ENCODE measurements at regions not wholly inside any gene's neighbourhood (a gene's known extent, or its start where the extent isn't known, plus 50 kb on each side); places are given as distances from the start of the nearest gene placed in this dataset.

GRCh38 chr3:45302470-45302869 lies 76.4 kb upstream of the TMEM158 start:
- DNase-seq, result no peak
- ATAC-seq, result no peak
- Histone ChIP-seq H3K4me3 (no peak overlapping the region), H3K36me3 (no peaks in the 10 kb centered on the region), H3K27me3 (peaks cover 0 to 3% (median 0%) of the 10 kb centered on the region in 4 donors), H3K4me1 (no peaks in the 10 kb centered on the region), H3K9me3 (peaks cover 0 to 4% (median 0%) of the 10 kb centered on the region in 4 donors), H3K27ac (no peak overlapping the region)
- FAIRE-seq, result no peak
- 99 to 100% methylated on average over 1 of the region's 1 CpG for WGBS, 2 donors
- intact Hi-C loops (cut with DNase I), result no loop called here
- no peak for TF ChIP-seq CTCF (IDR thresholded peaks at IDR 0.05)

GRCh38 chr3:45306406-45307008 lies 80.4 kb upstream of the TMEM158 start:
- no peak for TF ChIP-seq CTCF (IDR thresholded peaks at IDR 0.05)
- Histone ChIP-seq H3K9me3 (peaks cover 0 to 4% (median 0%) of the 10 kb centered on the region in 4 donors), H3K27me3 (no peaks in the 10 kb centered on the region), H3K4me1 (no peaks in the 10 kb centered on the region), H3K27ac (no peak overlapping the region), H3K36me3 (no peaks in the 10 kb centered on the region), H3K4me3 (no peak overlapping the region)
- whole genome bisulfite sequencing, 2 donors, result 87 to 94% methylated on average over 29 to 37 of the region's 37 CpGs
- ATAC-seq (no peak), DNase-seq (peak in 1 of 6 donors; percentile 45), FAIRE-seq (no peak)
- intact Hi-C loops (cut with DNase I), result no loop called here

DNA sequence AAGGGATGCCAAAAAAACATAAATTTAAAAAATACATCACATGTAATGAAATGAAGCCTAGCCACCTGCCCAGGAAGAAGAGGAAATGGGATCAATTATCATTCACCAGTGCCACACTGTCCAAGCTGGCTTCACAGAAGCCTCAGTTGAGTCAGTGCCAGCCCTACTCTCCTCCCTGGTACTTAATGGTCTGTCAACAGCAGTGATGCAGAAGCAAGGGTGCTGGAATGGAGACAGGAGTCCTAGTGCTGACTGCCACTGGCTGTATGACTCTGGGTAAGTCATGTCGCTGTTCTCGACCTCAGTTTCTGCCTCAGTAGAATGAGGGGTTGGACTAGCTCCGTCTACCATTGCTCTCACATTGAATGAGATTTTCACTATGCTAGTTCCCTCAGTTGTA lies 78.5 kb upstream of the LARS2 start:
- H3K9me3 ChIP-seq, result no peaks in the 10 kb centered on the region
- 51 to 77% methylated on average over 3 of the region's 3 CpGs for WGBS, 2 donors

GRCh38 chr3:45311327-45311726 lies 77.0 kb upstream of the LARS2 start:
- Histone ChIP-seq H3K27ac (no peak overlapping the region), H3K27me3 (no peaks in the 10 kb centered on the region), H3K36me3 (no peaks in the 10 kb centered on the region), H3K4me3 (no peak overlapping the region), H3K9me3 (no peaks in the 10 kb centered on the region), H3K4me1 (no peaks in the 10 kb centered on the region)
- WGBS, 2 donors, result 13 to 36% methylated on average over 3 of the region's 3 CpGs
- ATAC-seq (no peak), FAIRE-seq (no peak), DNase-seq (no peak)
- intact Hi-C loops (cut with DNase I), result no loop called here
- no peak for TF ChIP-seq CTCF (IDR thresholded peaks at IDR 0.05)

More for the DNA sequence above, 78.5 kb upstream of the LARS2 start:
- no peaks in the 10 kb centered on the region for H3K27me3 ChIP-seq
- ATAC-seq (no peak), FAIRE-seq (no peak), DNase-seq (no peak)
- intact Hi-C loops (cut with DNase I), result no loop called here
- H3K27ac ChIP-seq, result no peak overlapping the region
- TF ChIP-seq CTCF (IDR thresholded peaks at IDR 0.05), result no peak
- H3K36me3 ChIP-seq, result no peaks in the 10 kb centered on the region
- H3K4me1 ChIP-seq, result no peaks in the 10 kb centered on the region
- no peak overlapping the region for H3K4me3 ChIP-seq

- DNase-seq, result no peak
- no peaks in the 10 kb centered on the region for H3K36me3 ChIP-seq
- H3K4me1 ChIP-seq, result no peaks in the 10 kb centered on the region
- no peak for FAIRE-seq
- H3K9me3 ChIP-seq, result no peaks in the 10 kb centered on the region
- no peak for TF ChIP-seq CTCF (IDR thresholded peaks at IDR 0.05)
- no peak overlapping the region for H3K27ac ChIP-seq
- H3K4me3 ChIP-seq, result no peak overlapping the region
- H3K27me3 ChIP-seq, result no peaks in the 10 kb centered on the region
- intact Hi-C loops (cut with DNase I), result no loop called here
- WGBS, 2 donors, result 29 to 31% methylated on average over 9 of the region's 9 CpGs
- no peak for ATAC-seq
Measured at GRCh38 chr3:45311953-45312801, 76.2 kb upstream of the LARS2 start.
